Tibial nerve (tissue), 4 donors: ENCODE measurements at regions not wholly inside any gene's neighbourhood (a gene's known extent, or its start where the extent isn't known, plus 50 kb on each side); places are given as distances from the start of the nearest gene placed in this dataset.

Experiments
- EP300 ChIP-seq, 2 donors: sonication (generic); formaldehyde crosslinking; IDR thresholded peaks; one replicate each; pipeline ENCODE4 v1.6.1; 2017; ENCODE audit warnings: antibody characterized with exemption in 2 of 2, mild to moderate bottlenecking in 1 of 2
- POLR2A ChIP-seq, 2 donors: fragments of 450-650 bp; IDR thresholded peaks; one replicate each; pipeline ENCODE4 v1.6.1; 2017; ENCODE audit warnings: antibody characterized with exemption in 2 of 2, mild to moderate bottlenecking in 2 of 2, moderate library complexity in 2 of 2
- TF ChIP-seq, protein P1 (sequence below), 5 experiments: fragments of 200-600 bp in 3 of 5; fragments of 450-650 bp in 2 of 5; sonication (generic) in 3 of 5; IDR thresholded peaks; one replicate each; pipeline ENCODE4 v1.5.1; 2016 to 2019; ENCODE audit warnings: antibody characterized with exemption in 5 of 5, mild to moderate bottlenecking in 3 of 5, moderate library complexity in 2 of 5

DNA sequence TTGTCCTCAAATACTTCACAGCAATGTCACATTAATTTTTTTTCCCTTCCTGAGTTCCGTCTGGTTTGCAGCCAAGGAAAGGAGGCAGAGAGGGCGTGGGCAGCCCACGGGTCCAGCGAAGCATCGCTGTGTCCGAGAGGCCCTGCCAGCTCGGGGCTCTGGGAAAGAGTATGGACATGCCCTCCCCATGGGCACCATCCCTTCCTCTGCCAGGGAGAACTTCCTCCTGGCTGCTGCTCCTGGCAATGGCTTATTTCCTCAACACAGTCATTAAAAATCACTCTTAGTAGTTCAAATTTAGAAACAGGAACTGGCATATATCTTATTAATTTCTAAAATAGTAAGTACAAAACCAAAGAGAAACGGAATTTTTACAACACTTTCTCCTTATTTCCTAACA, 115.4 kb downstream of the RIPK4 start:
- no peak for TF ChIP-seq EP300 (IDR thresholded peaks at IDR 0.05)
- TF ChIP-seq POLR2A (IDR thresholded peaks at IDR 0.05): no peak
- TF ChIP-seq, protein P1, sequence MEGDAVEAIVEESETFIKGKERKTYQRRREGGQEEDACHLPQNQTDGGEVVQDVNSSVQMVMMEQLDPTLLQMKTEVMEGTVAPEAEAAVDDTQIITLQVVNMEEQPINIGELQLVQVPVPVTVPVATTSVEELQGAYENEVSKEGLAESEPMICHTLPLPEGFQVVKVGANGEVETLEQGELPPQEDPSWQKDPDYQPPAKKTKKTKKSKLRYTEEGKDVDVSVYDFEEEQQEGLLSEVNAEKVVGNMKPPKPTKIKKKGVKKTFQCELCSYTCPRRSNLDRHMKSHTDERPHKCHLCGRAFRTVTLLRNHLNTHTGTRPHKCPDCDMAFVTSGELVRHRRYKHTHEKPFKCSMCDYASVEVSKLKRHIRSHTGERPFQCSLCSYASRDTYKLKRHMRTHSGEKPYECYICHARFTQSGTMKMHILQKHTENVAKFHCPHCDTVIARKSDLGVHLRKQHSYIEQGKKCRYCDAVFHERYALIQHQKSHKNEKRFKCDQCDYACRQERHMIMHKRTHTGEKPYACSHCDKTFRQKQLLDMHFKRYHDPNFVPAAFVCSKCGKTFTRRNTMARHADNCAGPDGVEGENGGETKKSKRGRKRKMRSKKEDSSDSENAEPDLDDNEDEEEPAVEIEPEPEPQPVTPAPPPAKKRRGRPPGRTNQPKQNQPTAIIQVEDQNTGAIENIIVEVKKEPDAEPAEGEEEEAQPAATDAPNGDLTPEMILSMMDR (IDR thresholded peaks at IDR 0.05): no peak
